ENCODE measurements at regions not wholly inside any gene's neighbourhood (a gene's known extent, or its start where the extent isn't known, plus 50 kb on each side); places are given as distances from the start of the nearest gene placed in this dataset.

DNA sequence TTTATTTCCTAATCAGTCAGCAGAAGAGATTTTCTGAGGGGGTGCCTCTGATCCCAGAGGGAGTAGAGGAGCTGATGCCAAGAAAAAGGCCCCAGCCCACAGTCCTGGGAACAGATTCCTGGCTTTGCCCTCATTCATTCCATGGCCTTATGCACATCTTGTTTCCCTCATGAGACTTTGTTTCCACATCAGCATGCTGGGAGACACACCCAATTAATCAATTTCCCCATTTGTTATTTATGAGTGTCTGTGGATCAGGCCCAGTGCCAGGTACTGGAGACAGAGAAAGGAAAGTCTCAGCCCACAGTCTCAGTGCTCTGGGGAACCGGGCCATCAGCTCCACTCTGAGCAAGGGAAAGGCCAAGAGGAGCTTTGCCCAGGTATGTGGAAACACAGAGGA lies 496.2 kb upstream of the ZMIZ1 start:
- DNase-seq (ENCODE audit: low read depth in 2 of 2, low spot score in 1 of 2) = no peak

DNA sequence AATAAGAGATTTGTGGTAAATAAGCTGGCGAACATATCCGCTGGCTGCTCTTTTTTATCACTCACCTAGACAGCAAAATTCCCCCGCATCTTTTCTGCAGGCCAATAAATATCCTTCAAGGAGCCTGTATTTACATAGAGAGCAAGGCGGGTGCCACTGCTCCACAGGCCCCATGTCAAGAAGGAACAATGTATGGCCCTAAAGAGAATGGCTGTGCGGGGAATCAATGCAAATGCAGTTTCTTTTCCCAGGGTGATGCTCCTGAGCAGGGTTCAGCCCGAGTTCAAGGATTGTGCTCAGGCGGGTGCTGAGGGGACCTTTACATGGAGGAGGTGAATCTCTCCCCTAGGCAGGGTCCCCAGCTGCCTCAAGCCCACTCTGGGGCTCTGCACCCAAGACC lies 494.2 kb upstream of the ZMIZ1 start:
- no peak for DNase-seq (ENCODE audit: low read depth in 2 of 2, low spot score in 1 of 2)

DNA sequence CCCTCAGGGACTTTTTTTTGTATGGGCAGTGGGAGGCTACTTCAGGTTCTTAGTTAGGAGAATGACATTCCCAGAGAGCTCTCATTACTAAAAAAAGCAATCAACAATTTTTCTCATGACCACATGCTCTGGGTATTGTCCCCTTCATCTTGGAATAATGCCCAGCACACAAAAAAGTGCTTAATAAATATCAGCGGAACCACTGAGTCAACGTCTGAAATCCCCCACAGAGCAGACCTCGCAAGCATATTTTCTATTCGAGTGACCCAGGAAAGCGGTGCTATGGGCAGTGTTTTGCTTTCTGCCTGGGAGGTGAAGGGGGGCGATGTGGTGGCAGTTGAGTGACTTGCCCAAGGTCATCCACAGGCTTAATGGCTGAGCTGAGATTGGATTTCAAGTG lies 493.4 kb upstream of the ZMIZ1 start:
- DNase-seq (ENCODE audit: low read depth in 2 of 2, low spot score in 1 of 2) = no peak

DNA sequence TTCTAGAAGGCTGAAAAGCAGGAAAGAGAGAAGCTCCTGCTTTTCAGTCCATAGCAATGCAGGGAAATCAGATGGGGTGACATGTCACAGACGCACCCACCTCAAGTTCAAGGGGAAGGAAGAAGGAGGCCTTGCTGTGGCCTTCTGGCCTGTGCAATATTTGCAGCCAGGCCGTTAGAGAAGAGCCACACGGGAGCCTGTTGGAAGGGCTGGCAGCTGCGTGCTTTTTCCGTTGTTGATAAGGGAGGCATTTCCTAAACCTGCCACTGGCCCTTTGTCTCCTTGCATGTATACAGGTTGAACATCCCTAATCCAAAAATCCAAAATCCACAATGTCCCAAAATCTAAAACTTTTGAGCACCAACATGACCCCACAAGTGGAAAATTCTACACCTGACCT lies 492.5 kb upstream of the ZMIZ1 start:
- no peak for DNase-seq (ENCODE audit: low read depth in 2 of 2, low spot score in 1 of 2)

DNA sequence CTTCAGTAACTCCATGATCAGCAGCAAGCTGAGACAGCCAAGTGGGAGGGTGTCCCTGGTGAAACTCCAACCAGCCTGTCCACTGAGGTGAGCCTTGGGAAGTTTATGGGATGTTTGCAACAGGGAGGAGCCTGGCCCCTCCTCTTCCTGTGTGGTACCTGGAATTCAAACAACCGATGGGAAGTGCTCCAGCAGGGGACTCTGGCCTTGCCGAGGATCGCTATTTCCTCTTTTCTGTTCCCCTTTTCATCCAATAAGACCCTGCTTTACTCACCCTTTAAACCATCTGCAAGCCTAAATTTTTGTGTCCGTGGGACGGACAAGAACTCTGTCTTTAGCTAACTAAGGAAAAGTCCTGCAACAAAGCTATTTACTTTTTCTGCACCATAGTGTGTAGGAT lies 491.1 kb upstream of the ZMIZ1 start:
- no peak for DNase-seq (ENCODE audit: low read depth in 2 of 2, low spot score in 1 of 2)

DNA sequence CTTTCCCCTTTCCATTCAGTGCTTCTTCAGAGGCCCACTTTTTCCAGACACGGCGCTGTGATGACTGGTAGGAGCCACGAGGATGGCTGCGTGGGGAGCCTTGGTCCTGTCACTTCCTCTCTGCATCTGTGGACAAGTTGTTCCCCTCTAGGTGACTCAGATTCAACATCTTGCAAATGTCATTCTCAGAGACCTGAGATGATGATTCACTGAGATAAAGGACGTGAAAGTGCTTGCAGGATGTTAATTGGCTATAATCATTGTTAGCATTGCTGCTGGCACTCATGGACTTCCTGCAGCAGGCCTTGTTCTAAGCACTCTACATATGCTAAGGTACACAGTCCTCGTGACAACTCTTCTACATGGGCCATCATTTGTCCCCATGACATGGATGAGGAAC lies 489.8 kb upstream of the ZMIZ1 start:
- no peak for DNase-seq (ENCODE audit: low read depth in 2 of 2, low spot score in 1 of 2)

DNA sequence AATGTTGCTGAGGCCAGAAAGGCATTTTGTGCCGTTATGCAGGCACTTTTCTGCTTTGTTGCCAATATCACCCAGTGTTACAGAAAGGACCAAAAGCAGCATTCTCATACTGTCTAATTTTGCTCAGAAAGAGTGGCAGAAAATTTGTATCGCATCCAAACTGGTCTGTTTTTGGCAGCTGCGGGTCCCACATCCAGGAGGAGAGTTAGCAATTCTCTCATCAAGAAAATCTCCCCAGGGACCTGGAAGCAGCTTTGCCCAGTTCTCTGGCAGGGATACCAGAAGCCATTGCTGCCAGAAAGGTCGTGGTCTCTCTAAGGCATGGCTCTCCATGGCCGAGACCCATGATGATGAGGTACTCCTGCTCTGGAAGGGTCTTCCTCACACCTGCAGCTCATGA lies 489.2 kb upstream of the ZMIZ1 start:
- no peak for DNase-seq (ENCODE audit: low read depth in 2 of 2, low spot score in 1 of 2)

DNA sequence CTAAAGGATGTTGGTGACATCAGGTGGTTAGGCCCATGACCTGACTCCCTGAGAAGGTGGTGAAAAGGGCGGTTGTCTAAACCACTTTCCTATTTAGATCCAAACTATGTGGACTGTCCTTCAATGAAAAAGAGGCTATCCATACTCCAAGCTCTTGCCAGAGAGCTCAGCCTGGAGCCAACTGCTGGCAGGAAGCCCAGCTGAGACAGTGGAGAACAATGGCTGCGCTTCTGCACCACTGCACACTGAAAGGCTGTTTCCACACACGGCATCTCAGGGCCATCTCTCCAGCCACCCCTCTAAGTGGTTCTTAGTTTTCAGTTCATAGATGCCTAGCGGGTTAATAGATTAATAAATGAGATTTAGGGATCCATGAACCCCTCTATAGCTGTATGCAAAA lies 488.8 kb upstream of the ZMIZ1 start:
- DNase-seq (ENCODE audit: low read depth in 2 of 2, low spot score in 1 of 2) = no peak

DNA sequence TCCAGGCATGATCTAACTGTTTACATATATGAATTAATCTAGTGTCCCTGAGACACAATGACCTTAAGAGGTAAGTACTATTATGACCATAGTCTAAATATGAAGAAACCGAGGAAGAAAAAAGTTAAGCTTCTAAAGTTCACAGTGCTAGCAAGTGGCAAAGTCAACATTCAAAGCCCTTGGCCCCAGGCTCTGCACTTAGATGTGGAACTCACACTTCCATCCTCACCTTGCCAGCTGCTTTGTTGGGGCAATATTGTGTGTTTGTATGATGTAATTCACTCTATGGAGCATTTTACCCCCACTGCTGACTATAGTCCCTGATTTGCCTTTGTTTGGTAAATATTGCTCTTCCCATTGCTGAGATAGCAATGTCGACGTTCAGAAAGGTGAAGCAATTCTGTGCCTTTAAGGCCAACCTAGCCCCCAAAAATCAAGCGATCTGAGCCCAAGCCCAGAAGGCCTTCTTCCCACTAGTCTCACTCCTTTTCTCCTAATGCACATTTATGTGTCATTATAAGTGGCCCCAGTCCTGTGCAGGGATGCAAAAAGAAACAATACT lies 487.6 kb upstream of the ZMIZ1 start:
- no peak for DNase-seq (ENCODE audit: low read depth in 2 of 2, low spot score in 1 of 2)

DNA sequence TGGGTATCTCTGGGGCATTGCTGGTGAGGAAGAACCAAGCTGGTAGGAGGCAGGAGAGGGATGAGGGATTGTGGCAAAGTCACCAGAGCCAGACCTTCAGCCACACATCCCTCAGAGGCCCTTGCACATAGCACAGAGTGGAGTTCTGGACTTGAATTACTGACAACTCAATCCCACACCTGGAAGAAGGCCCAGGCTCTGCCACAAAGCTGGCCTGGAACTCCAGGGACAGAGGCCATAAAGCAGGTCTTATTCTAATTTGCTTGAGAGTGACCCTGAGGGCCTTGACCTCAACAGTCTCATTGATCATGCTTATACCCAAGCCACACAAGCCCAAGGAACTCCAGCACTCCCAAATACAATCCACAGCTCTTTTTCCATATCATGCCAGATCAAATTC lies 486.2 kb upstream of the ZMIZ1 start:
- DNase-seq (ENCODE audit: low read depth in 2 of 2, low spot score in 1 of 2) = no peak

DNA sequence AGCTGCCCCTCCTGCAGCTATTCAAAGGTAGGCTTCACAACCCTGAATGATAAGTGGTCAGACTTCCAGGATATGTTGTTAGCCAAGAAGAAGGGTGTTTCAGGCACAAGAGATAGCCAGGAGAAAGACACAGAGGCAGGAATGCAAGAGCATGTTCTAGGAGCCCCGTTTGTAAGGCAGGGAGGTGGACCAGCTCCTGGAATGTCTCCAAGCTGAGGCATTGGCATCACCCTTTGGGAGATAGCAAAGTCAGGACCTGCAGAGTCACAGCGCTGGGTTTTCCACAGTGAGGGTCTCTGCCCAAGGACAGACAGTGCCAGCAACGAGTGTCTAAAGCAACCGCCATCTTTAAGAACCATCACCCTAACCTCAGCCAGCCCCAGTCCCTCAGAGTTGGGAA lies 484.5 kb upstream of the ZMIZ1 start:
- no peak for DNase-seq (ENCODE audit: low read depth in 2 of 2, low spot score in 1 of 2)

DNA sequence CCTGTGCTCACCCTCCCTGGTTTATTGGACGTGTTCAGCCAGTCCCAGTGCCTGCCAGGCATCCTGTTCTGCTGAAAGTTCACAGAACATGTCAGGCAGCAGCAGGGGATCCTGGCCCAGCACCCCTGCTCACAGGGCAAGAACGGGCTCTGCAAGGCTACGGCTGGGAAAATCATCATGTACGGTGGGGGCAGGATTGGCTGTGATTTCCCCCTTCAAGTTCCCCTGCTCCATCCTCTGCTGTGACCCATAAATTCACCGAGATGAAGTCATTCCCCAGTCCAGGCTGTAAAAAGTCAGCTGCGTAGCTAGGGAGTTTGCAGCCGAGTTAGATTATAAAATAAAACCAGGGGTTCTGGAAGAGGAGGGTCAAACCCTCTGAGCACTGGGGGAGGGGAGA lies 484.1 kb upstream of the ZMIZ1 start:
- no peak for DNase-seq (ENCODE audit: low read depth in 2 of 2, low spot score in 1 of 2)

DNA sequence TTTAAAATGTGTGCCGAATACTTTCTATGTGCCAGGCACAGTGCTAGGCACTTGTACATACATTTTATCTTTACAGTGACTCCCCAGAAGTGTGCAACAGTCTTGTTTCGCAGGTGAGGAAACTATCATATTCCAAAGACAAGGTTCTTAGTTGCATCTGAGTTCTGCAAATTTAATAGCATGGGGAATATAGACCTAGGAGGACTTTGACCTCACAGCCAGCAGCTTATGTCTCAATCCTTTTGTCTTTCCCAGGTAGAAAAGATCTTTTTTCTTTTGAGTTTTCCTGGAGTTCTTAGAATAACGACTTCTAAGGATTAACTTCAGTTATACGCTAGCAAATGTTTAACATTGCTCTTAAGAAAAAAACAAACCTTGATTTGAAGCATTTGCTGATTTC lies 482.8 kb upstream of the ZMIZ1 start:
- DNase-seq (ENCODE audit: low read depth in 2 of 2, low spot score in 1 of 2) = no peak

DNA sequence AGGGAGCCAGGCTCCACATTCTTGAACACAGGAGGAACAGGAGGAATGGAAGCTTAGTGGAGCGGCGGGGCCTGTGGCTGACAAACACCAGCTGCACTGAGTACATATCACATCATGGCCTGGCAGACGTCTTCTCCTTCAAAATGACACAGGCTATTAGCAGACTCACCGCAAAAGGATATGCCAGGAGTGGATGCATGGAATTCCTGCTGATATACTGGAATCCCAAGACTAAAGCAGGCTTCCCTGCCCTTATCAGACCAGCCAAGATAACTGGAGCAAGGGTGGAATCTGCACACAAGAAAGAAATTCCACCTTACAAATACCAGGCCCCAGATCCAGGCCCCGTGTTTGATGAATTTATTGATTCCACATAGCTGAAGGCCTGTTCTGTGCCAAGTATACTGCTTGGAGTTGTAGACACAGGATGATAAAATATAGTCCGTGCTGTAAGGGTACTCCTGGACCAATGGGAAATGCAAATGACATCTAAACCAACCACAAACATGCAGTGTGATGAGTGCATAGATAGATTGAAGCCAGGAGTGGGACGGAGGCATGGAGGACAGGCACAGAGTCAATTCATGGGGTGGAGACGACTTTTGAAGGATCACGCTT lies 480.5 kb upstream of the ZMIZ1 start:
- DNase-seq (ENCODE audit: low read depth in 2 of 2, low spot score in 1 of 2) = no peak

DNA sequence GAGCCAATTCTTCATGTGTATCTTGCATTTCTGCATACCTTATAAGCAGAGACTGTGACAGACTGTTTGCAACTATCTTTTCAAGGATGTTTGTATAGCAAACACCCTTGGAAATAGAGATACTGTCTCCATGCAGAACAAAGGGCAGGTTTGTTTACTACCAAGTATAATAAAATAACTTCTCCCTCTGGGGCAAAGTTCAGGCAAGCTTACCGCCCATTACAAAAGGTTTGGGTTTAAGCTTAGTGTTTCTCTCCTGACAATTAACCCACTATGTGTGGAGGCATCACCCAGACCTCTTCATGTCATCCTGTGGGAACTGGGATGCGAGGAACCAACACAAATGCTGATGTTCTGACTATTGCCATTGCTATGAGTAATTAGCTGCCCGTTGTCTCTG lies 479.1 kb upstream of the ZMIZ1 start:
- DNase-seq (ENCODE audit: low read depth in 2 of 2, low spot score in 1 of 2) = no peak

DNA sequence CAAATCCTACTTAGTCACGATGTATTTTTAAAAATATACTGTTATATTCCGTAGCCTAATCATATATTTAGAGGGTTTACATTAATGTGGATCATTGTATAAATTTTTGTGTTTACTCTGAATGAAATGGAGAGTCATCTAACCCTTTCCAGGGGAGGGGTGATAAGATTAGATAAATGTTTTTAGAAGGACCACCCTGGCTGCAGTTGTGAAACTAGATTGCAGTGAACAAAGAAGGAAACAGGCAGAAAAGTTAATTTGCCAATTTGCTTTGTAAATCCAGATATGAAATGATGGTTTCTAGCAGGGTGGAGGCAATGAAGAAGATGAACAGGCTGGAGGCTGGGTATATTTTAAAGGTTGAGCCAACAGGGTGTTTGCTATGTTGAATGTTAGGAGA lies 477.7 kb upstream of the ZMIZ1 start:
- DNase-seq (ENCODE audit: low read depth in 2 of 2, low spot score in 1 of 2) = no peak

DNA sequence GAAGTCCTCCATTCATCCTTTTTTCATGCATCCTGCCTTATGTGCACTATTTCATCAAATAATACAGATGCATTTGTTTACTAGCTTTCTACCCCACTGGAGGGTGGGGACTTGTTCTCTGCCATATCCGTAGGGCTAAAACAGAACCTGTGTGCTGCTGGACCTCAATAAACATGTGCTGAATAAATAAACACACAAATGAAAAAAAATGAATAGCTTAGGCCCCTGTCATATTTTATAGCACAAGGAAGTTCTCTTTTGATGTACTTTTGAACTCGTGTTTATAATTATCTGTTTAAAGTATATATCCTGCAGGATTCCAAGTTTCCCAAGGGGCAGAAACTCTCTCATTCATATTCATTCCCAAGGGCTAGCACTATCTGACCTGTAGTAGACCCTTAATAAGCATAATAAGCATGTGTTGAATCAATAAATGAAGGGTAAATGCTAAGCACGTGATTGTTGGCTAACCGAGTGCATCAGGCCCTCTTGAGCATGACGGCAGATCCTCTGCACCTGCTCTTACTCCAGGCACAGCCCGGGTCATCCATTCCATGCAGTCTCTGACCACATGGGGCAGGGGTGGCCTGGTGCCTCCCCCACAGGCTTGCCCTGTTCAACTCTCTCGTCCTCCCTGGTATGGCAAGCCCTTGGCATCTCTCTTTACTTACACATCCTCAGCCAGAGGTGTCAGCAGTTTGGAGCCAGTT lies 474.1 kb upstream of the ZMIZ1 start:
- DNase-seq (ENCODE audit: low read depth in 2 of 2, low spot score in 1 of 2) = no peak

DNA sequence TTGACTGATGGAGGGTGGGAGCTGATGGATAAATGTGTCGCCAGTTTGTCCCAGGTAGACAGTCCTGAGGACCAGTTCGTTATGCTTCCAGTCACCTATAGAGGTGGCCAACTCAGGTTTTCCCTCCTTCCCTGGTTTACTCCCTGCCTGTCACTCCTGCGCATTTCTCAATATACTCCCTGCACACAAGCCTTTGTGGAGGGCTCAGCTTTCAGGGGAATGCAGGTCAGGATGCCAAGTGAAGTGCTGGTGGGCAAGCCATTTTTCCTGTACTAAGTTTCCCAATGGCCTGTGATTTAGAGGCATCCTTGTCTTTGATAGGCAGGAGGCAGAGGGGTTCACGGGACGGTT lies 473.5 kb upstream of the ZMIZ1 start:
- no peak for DNase-seq (ENCODE audit: low read depth in 2 of 2, low spot score in 1 of 2)

DNA sequence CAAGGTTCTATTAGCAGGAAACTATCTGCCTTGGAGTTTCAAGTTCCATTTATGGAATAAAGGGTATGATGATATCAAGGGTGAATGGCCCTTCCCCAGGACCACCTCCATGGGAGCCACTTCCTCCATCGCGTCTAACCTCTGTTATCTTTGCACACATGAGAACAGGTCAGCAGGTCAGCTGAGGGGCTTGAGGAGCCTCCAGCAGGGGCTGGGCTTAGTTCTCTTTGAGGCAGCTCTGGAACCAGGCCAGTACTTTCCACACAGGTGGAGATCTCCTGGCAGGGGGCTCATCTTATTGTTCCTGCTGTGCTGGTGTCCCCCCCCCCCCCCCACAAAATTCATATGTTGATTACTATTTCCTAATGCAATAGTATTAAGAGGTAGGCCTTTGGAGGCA lies 472.2 kb upstream of the ZMIZ1 start:
- no peak for DNase-seq (ENCODE audit: low read depth in 2 of 2, low spot score in 1 of 2)

DNA sequence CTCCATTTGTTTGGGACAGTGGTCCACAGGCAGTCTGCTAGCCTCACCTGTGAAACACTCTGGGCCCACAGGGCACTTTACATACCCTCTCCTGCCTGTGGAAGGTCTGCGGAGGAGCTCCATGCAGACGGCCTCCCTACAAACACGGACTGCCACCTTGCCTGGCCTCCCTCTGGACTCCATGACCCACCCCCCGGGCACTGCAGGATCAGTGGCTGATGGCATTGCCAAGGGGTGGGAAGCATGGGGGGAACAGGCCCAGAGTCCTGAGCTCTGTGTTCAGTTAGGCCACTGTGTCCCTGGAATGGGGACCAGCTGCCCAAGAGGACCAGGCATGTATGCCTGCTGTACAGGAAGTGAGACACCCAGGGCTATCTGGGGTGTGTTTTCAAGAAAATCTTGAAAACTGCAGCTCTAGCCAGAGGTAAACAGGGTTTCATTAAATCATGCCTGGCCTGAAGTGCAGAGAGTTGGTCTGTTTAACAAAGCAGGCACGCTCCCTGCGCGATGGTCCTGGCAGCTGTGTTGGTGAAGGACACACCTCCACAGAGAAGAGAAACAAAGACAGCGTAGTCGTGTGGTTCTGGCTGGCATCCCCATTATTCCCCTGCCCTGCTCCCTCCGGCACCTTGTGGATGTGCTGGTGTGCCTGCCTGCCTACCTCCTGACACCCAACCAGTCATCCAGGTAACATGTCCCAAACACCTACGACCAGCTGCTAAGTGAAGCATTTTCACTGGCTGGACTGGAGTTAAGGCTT lies 470.8 kb upstream of the ZMIZ1 start:
- DNase-seq (ENCODE audit: low read depth in 2 of 2, low spot score in 1 of 2) = no peak

DNA sequence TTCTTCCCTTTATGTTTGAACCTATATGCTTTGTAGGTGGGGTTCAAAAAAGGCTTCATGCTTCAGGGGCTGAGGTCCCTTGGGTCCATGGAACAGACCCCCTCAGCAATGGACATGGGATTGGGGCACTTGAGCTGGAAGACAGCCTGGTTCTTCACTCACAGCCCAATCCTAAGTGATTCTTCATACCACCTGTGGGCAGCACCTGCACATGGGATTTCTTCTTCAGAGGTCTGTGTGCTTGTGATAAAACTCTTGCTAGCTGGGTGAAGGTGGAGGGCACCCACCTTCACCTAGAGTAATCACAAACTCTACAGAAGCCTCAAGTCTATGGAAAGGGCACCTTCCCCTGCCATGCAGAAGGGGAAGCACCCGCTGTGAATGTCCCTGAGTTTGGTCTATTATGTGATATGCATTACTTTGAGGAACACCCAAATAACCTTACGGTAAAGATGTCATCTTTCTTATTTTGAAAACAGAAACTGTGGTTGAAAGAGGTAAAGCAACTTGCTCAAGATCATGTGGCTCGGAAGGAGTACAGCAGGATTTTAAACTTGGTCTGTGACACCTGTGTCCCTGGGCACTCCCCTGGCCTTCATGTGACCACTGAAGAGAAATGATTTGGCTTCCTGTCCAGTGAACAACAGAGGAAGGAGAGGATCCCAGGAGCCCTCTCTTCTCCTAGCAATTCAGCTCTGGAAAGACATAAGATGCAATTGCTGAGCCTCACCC lies 469.5 kb upstream of the ZMIZ1 start:
- DNase-seq (ENCODE audit: low read depth in 2 of 2, low spot score in 1 of 2) = no peak
